COLO668 (cell line): ENCODE measurements at regions not wholly inside any gene's neighbourhood (a gene's known extent, or its start where the extent isn't known, plus 50 kb on each side); places are given as distances from the start of the nearest gene placed in this dataset.
A peak's percentile ranks its signal among the peaks of the same experiment; 100 is the strongest.

Experiments used
- DNase-seq: peaks from one replicate; lab custom pipeline; 2025; ENCODE audit not compliant: unreplicated experiment; lab: John Stamatoyannopoulos, UW

DNA sequence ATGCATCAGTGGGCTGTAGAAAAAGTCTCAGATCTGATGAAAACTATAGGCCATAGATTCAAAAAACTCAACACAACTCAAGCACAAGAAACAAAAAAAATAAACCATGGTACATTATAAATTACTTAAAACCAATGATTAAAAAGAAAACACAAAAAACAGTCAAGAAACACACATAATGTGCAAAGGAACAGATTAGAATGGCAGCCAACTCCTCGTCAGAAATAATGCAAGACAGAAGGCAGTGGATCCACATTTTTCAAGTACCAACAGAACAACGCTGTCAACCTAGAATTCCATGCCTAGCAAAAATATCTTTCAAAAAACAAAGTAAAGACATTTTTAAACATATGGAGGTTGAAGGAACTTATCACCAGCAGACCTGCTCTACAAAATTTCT is 69.7 kb downstream of the PSMB1 start:
- DNase-seq = no peak

DNA sequence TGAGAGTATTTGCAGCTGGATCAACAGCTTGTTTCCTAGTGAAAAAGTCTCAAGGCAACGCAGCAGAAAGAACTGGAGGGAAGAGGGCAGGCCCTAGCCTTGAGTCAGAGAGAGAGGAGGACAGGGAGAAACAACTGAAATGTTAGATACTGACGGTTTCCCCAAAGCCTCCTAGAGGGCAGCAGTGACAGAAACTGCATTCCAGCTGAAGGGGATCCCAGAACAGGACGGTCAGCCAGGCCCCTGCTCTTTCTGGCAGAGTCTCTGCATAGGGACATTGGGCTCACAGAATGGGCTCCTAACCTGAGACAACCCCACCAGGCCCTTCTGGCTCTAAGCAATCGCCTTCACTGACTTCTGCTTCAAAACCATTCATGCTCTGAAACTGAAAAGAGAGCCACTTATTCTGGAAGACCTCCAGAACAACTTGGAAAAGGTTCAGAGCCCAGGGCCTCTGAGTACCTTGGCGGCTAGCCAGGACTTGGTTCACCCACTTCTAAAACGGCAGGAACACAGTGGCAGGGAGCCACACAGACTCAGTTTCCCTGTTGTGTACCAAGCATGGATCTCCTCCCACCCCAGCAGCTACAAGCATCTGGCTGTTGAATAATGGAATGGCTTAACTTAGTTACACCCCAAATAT is 72.9 kb downstream of the PSMB1 start:
- DNase-seq = peak; percentile 17

DNA sequence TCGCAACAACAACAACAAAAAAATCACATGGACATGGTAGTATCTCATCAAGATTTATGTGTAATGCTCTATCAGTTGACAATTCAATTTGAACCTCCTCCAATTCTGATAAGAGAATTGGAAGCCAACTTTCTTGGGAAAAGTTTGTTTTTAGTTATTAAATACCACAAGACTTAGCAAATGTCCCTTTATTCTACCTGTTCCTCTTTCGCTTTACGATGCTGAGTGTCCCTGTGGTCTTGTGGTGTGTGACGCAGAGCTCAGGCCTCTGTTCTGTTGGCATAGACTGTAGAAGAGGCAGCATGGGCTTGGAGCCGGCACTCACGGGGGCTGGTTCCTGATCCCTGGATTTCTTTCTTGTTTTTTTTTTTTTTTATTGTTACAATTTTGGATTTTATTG is 76.7 kb downstream of the PSMB1 start:
- no peak for DNase-seq

DNA sequence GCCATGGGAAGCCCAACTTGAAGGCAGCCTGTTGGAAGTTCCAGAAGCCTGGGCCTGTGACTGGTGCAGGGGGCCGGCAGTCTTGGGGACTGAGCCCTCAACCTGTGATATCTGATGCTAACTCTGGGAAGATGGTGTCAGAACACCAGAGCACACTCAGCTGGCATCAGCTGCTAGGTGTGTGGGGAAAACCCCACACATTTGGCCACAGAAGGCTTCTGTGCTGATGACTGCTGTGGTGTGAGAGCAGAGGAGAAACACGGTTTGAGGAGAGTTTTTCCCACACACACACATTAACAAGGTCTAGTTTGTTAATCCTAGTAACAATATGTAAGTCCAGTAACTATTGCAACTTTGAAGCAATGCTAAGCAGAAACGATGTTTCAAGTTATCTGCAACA is 78.0 kb downstream of the PSMB1 start:
- DNase-seq = no peak

DNA sequence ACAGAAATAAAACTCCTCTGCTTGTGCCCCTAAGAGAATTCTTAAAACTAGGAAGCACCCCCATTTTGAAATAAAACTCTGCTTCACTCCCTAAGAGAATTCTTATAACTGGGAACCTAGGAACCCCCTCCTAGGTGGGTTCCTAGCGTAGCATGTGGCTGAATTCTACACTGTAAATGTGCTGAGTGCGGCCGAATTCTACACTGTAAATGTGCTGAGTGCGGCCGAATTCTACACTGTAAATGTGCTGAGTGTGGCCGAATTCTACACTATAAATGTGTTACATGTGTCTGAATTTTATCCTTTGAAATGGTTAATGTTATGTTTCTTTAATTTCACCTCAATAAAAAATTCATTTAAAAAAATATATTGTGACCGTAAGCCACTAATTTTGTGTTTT is 79.3 kb downstream of the PSMB1 start:
- no peak for DNase-seq

DNA sequence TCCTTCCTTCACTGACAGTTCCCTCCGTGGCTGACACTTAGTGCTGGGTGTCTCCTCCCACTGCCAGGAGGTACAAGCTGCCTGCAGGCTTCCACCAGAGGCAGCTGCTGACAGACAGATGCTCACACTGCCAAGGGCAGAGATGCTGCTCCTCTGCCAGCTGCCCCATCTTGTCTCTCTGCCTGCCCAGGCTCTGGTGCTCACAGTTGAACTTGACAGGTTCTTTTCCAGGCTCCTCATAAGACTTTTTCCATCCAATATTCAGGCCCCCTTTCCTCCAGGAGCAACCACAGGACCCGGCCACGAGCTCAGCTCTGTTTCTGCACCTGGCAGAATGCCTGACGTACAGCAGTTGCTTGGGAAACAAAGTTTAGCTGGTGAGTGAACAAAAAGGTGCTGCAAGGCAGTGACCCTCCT is 79.8 kb downstream of the PSMB1 start:
- DNase-seq = peak; percentile 43

DNA sequence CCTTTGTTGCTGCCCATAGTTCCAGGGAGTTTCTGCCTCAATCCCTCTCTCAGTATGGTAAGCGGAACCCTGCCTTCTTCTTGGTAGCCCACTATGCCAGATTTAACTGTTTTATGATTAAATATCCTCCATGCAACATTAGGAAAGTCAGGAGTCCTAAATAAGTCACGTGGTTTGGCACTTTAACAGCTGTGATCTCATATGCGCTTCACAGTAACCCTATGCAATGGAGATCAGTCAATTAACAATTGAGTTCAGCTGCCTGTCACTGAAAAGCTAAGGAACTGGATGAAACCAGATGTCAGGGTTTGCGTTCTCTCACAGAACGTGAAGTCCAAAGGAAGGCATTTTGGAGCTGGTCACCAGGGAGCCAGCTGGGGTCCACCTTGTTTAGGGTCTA is 81.6 kb downstream of the PSMB1 start:
- no peak for DNase-seq

DNA sequence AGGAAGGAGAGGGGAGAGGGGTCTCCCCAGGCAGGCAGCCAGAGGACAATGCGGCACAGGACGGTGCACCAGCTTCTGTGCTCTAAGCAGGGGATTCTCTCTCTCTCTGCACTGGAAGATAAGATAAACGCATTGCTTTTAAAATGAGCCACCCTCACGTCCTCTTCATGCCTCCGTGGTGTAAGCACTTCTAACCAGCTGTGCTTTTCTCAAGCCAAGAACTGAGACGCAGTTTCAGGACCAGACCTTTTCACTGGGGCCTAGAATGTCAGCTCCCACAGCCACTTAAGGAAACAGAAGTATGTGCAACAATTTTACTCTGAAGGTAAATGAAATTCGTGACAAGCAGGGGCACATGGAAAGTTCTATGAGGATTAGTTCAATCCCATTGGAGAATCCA is 82.4 kb downstream of the PSMB1 start:
- no peak for DNase-seq

DNA sequence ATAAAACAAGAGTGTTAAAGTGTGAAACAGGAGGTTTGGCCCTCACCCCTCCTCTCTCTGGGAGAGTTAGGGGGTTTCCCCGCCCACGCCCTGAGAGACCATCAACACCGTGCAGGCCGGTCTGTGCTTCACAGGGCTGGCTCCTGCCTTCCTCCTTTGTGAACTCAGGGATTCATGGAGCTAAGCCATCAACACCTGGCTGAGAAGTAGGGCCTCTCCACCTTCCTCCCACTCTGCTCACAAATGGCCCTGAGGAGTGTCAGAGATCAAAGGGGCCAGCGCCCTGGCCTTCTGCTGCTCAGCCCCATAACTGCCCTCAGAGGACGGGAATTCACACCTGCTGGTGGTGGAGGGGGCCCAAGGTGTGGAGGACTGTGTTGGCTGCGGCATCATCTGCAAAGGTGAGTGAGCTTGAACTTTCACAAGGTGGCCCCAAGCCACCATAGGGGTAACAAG is 88.6 kb downstream of the PSMB1 start:
- no peak for DNase-seq

DNA sequence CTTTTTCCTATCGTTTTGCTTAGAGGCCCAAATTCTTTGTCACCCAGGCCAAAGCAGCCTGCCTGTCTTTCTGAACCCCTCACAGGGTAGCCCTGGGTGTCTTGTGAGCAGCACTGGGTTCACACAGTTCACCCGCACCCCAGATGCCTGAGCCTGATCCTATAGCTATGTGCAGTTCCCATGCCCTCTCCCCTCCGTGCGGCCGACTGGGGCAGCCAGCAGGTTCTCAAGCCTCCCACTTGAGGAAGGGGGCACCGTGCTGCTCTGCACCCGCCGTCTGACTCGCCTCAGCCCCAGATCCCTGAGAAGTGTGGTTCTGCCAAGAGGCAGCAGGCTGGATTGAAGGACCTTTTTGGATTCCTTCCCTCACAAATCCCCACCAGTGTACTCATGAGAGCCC is 89.0 kb downstream of the PSMB1 start:
- DNase-seq = no peak

DNA sequence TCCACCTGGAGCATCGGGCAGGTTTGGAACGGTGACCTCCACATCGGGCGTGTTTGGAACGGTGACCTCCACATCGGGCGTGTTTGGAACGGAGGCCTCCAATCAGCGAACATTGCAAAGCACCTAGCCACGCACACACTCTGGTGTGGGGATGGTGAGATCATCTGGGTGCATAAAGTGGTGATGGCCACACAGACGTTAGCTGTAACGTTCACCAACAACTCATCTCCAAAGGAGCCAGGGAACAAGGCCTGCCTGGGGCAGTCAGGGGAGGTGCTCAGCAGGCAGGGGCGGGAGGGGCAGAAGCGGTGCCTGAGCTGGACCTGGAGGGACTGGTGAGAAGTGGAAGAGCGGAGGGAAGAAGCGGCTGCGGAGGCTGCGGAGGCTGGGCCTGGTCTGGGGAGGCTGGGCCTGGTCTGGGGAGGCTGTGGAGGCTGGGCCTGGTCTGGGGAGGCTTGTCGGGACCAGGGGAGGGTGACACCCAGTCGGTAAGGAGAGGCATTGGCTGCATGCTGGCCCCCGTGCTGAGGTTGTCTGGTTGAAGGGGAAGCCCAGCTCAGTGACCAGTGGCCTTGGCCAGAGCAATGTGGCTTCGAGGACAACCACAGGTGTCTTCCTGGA is 89.9 kb downstream of the PSMB1 start:
- DNase-seq = no peak

DNA sequence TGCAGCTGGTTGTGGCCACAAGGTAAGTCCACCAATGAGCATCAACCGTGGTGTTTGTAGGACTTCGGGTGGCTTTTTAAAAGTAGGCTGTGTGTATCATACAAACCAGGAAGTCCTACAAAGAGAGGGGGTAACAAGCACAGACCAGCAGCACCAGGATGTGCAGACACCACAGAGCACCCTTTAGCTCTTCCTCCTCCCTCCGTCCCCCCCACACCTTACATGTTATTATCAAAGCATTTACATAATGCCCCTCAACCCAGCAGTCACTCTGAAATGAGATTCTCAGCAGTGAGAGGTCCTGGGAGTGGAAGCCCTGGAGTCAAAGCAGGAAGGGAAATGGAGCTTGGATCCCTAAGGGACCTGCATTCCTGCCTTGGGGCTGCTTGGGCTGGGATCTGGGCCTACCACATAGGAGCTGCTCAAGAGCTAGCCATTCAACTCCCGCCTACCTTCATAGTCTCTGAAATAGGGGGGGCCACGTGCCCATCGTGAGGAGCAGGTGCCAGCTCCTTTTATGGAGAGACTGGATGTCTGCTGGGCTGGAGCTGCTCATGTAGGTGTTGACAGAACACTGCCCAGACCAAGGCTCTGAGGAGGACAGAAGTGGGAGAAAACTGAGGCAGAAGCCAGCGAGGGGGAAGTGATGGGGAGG is 90.6 kb downstream of the PSMB1 start:
- no peak for DNase-seq

DNA sequence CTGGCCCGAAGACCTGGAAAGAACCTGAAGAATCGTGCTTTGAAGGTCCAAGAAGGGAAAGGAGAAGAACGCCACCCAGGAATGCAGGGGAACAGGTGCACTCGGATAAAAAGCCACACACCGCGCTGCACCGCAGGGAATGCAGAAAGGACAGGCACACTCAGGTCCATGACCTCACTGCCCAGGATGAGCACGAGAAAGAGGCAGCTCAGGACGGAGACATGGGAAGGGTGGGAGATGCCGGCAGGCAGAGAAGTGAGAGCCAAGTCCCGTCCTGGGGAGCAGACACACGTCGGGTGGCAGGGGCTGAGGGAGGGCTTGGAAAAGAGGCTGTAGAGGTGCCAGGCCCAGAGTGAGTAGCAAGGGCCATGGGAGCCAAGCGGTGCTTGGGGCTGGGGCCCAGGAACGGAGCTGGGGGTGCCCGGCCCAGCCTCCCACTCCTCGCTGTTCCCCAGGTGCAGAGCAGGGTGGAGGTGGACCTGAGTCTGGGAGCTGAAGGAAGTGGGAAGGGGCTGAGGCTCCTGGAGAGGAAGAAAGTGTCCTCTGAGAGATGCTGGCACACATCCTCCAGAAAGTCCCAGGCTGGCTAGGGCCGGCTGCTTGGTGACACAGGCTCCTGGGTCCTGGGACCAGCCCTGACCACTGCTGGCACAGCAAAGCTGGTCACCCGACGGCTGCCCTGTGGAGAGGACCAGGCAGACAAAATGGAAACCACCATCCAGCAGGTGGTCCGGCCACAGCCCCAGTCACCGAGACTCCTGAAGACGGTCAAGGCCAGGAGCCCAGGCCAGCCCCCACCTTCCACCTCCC is 91.3 kb downstream of the PSMB1 start:
- DNase-seq = no peak

DNA sequence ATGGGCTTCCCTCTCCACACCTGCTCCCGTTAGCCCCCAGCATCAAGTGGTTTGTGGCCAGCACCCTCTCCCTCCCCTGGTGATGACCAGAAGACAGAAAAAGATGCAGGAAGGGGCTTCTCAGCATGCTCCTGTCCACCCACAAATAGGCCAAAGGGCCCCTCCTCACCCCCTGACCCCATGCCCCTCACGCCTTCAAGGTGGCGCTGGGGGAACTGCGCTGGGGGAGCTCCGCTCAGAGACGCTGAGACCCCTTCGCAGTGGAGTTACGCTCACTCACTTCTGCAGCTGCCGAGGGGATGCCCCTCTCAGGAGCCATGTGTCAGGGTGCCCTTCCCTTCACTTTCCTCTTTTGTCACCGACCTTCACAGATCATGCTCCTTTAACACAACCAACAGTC is 92.0 kb downstream of the PSMB1 start:
- DNase-seq = no peak

DNA sequence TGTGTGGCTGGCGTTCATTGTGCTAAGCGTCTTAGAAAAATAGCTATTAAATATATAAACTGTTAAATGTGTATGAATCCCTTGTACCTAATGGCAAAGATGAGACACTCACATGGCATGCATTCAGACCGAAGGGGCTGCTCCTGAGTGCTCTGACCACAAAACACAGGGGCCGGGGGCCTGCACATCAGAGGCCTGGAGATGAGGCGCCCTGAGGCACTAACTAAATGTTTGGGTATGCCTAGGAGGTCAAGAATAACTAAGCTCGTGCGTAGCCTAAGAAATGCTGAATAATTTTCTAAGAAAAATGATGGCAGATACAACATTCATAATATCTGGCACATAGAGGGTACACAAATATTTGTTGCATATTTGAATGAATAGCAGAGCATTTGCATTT is 92.5 kb downstream of the PSMB1 start:
- no peak for DNase-seq

DNA sequence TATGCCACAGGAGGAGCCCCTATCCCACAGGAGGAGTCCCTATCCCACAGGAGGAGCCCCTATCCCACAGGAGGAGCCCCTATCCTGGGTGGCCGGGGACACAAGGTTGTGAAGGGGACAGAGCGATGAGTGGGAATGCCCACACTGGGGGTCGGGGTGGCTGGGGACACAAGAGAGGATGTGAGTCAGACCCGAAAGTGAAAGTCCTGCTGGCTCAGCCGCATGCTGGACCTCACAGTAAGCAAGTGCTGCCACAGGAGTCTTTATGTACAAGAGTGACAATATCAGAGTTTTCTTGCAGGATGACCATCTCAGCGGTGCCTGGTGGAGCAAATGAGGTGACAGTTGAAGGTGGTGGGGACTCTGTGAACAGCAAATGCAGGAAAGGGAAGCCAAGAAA is 93.7 kb downstream of the PSMB1 start:
- no peak for DNase-seq

DNA sequence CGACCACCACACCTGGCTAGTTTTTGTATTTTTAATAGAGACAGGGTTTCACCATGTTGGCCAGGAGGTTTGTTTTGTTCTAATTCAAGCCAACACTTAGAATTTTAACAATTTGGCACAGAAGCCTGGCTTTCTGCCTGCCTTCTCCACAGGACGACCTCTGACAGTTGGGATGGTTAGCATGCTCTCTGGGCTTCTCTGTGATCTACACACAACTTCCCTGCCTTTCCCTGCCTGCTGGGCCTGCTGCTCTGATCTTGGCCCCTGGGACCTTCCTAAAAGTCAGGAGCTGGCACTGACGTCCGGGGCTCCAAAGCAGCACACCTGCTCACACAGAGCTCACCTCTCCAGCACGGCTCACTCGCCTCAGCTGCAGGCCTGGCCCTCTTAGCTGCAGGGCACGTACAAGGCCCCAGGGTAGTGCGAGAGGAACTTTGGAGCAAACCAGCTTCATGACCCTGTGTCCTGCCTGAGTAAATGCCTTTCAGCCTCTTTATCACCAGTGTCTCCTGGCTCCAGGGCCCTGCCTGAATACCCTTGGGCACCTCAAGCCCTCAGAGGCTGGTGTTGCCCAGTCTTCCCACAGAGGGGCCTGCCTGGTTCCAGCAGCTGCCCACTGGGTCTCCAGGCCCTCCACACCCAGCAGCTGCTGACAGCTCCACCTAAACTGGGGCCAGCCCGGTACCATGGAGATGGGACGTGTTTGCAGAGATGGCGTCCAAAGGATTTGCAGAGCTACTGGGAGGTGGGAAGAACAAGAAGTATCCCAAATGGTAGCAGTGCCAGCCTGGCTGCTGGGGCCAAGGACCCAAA is 96.0 kb downstream of the PSMB1 start:
- DNase-seq = peak; percentile 29
